Erythroblast (primary cell): ENCODE measurements at regions not wholly inside any gene's neighbourhood (a gene's known extent, or its start where the extent isn't known, plus 50 kb on each side); places are given as distances from the start of the nearest gene placed in this dataset.

Experiments used
- GATA1 ChIP-seq: IDR thresholded peaks from 2 replicates; pipeline ENCODE4 v1.6.1; 2011; ENCODE audit warnings: low read depth, mild to moderate bottlenecking, control low read depth, low read length, moderate library complexity
- POLR2A ChIP-seq: IDR thresholded peaks from 2 replicates; pipeline ENCODE4 v1.6.1; 2011; ENCODE audit warnings: mild to moderate bottlenecking, low read length

DNA sequence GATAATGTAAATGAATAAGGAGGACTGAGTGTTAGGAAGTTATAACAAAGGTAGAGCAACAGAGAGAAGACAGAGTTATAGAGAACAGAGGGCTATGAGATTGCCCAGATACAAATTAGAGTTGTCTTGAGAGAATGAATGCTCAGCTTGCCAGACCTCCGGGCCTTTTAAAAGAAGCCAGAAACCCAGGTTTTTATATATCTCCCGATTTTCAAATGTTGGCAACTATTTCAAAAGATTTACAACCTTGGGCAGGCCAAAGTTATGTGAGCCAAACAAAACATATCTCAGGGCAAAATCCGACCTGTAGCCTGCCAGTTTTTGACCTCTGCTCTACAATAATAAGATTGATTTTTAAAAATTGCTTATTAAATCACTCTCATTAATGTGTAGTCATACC, 573.1 kb upstream of the SLC10A2 start:
- no peak for TF ChIP-seq POLR2A
- no peak for TF ChIP-seq GATA1
